ENCODE measurements at regions not wholly inside any gene's neighbourhood (a gene's known extent, or its start where the extent isn't known, plus 50 kb on each side); places are given as distances from the start of the nearest gene placed in this dataset.

DNA sequence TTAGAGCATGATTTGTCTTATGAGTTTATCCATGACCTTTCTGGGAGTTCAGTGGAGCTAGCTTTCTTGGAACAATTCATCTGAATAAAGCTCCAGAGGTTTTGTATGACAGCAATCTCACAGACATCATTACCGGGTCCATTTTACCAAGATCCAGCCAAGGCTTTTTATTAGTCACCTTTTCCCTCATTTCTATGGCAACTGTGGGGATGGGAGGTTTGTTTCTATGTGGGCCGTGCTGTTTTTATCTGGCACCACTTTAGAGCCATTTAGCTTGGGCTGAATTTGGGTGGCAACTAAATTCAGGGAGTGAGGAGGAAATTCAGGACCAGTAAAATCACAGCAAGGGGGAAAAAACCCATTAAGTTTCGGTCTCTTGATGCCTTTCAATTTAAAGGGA, 245.7 kb downstream of the NSG2 start:
- TF ChIP-seq, protein P1, sequence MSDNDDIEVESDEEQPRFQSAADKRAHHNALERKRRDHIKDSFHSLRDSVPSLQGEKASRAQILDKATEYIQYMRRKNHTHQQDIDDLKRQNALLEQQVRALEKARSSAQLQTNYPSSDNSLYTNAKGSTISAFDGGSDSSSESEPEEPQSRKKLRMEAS (IDR thresholded peaks at IDR 0.05), result no peak
- TF ChIP-seq, protein P2, sequence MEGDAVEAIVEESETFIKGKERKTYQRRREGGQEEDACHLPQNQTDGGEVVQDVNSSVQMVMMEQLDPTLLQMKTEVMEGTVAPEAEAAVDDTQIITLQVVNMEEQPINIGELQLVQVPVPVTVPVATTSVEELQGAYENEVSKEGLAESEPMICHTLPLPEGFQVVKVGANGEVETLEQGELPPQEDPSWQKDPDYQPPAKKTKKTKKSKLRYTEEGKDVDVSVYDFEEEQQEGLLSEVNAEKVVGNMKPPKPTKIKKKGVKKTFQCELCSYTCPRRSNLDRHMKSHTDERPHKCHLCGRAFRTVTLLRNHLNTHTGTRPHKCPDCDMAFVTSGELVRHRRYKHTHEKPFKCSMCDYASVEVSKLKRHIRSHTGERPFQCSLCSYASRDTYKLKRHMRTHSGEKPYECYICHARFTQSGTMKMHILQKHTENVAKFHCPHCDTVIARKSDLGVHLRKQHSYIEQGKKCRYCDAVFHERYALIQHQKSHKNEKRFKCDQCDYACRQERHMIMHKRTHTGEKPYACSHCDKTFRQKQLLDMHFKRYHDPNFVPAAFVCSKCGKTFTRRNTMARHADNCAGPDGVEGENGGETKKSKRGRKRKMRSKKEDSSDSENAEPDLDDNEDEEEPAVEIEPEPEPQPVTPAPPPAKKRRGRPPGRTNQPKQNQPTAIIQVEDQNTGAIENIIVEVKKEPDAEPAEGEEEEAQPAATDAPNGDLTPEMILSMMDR (IDR thresholded peaks at IDR 0.05 in 2 of 3, conservative IDR thresholded peaks at IDR 0.05 in 1 of 3; ENCODE audit: borderline replicate concordance in 1 of 3, insufficient read depth in 1 of 3, low read depth in 2 of 3, low read length in 2 of 3), result no peak
- TF ChIP-seq EZH2 (IDR thresholded peaks at IDR 0.05) (no peak), RAD21 (IDR thresholded peaks at IDR 0.05; ENCODE audit: low read depth) (no peak), TCF7L2 (IDR thresholded peaks at IDR 0.05; ENCODE audit: borderline replicate concordance, extremely low read depth, insufficient read depth, insufficient read length) (no peak), POLR2A (IDR thresholded peaks at IDR 0.05; ENCODE audit: borderline replicate concordance, extremely low read depth, insufficient read depth, insufficient read length) (no peak), POLR2AphosphoS5 (IDR thresholded peaks at IDR 0.05; ENCODE audit: low read depth, low read length) (no peak), SP1 (IDR thresholded peaks at IDR 0.05; ENCODE audit: low read depth) (no peak), YY1 (IDR thresholded peaks at IDR 0.05; ENCODE audit: extremely low read depth, insufficient replicate concordance, low read depth, low read length) (no peak), SRF (IDR thresholded peaks at IDR 0.05; ENCODE audit: low read depth) (no peak), SIN3A (IDR thresholded peaks at IDR 0.05; ENCODE audit: low read depth) (no peak), ZFX (IDR thresholded peaks at IDR 0.05) (no peak)
- TF ChIP-seq, protein P3, sequence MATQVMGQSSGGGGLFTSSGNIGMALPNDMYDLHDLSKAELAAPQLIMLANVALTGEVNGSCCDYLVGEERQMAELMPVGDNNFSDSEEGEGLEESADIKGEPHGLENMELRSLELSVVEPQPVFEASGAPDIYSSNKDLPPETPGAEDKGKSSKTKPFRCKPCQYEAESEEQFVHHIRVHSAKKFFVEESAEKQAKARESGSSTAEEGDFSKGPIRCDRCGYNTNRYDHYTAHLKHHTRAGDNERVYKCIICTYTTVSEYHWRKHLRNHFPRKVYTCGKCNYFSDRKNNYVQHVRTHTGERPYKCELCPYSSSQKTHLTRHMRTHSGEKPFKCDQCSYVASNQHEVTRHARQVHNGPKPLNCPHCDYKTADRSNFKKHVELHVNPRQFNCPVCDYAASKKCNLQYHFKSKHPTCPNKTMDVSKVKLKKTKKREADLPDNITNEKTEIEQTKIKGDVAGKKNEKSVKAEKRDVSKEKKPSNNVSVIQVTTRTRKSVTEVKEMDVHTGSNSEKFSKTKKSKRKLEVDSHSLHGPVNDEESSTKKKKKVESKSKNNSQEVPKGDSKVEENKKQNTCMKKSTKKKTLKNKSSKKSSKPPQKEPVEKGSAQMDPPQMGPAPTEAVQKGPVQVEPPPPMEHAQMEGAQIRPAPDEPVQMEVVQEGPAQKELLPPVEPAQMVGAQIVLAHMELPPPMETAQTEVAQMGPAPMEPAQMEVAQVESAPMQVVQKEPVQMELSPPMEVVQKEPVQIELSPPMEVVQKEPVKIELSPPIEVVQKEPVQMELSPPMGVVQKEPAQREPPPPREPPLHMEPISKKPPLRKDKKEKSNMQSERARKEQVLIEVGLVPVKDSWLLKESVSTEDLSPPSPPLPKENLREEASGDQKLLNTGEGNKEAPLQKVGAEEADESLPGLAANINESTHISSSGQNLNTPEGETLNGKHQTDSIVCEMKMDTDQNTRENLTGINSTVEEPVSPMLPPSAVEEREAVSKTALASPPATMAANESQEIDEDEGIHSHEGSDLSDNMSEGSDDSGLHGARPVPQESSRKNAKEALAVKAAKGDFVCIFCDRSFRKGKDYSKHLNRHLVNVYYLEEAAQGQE (IDR thresholded peaks at IDR 0.05; ENCODE audit: low read depth), result no peak

All from HCT116 (cell line).